A673 (cell line): ENCODE measurements at regions not wholly inside any gene's neighbourhood (a gene's known extent, or its start where the extent isn't known, plus 50 kb on each side); places are given as distances from the start of the nearest gene placed in this dataset.

Experiments
- BruUV-seq: library from RNA; stranded (reverse); fragments of 400-500 nt; replicated peaks from 2 replicates; lab custom pipeline; 2021; lab: Mats Ljungman, UMichigan
- CTCF ChIA-PET: fragments of 300-600 bp; sonication (Branson Sonifier 250); formaldehyde crosslinking; loops from one replicate; lab custom pipeline; 2022; ENCODE audit warnings: antibody characterized with exemption; lab: Charles Lee
- POLR2A ChIA-PET: fragments of 300-600 bp; sonication (Branson Sonifier 250); formaldehyde crosslinking; loops from one replicate; lab custom pipeline; 2022; ENCODE audit warnings: antibody characterized with exemption; ENCODE audit not compliant: low non-redundant PET; lab: Charles Lee
- DNase-seq: peaks from one replicate; pipeline ENCODE4 v3.0.0-alpha.2; 2015; ENCODE audit warnings: low spot score
- H3K27ac ChIP-seq: fragments of 200-600 bp; sonication (generic); 2 replicates; pipeline ENCODE4 v1.5.1; 2016; ENCODE audit warnings: mixed run types, low read depth, mild to moderate bottlenecking, mixed read lengths, antibody characterized with exemption, low read length; ENCODE audit not compliant: poor library complexity, severe bottlenecking
- H3K27me3 ChIP-seq: fragments of 200-600 bp; sonication (generic); replicated peaks from 2 replicates; pipeline ENCODE4 v1.6.1; 2017; ENCODE audit warnings: mixed run types, low read depth, mild to moderate bottlenecking, mixed read lengths, antibody characterized with exemption, low read length; ENCODE audit not compliant: insufficient read depth, poor library complexity
- H3K36me3 ChIP-seq: fragments of 200-600 bp; sonication (generic); 2 replicates; pipeline ENCODE4 v1.6.1; 2016; ENCODE audit warnings: mixed run types, mild to moderate bottlenecking, mixed read lengths, antibody characterized with exemption, low read length; ENCODE audit not compliant: insufficient read depth, poor library complexity, severe bottlenecking
- H3K4me1 ChIP-seq: fragments of 200-600 bp; sonication (generic); 2 replicates; pipeline ENCODE4 v1.6.1; 2017; ENCODE audit warnings: mixed run types, mild to moderate bottlenecking, mixed read lengths, antibody characterized with exemption, low read length; ENCODE audit not compliant: insufficient read depth, poor library complexity, severe bottlenecking
- H3K4me3 ChIP-seq: fragments of 200-600 bp; sonication (generic); 2 replicates; pipeline ENCODE4 v1.5.1; 2016; ENCODE audit warnings: low read depth, mixed run types, mild to moderate bottlenecking, mixed read lengths, low read length; ENCODE audit not compliant: poor library complexity, severe bottlenecking
- H3K9me3 ChIP-seq: fragments of 200-600 bp; sonication (generic); 2 replicates; pipeline ENCODE4 v1.6.1; 2016; ENCODE audit warnings: mixed run types, low read depth, mild to moderate bottlenecking, mixed read lengths, antibody characterized with exemption, low read length; ENCODE audit not compliant: poor library complexity, severe bottlenecking
- CTCF ChIP-seq: fragments of 300-800, 200-600 bp; sonication (generic); conservative IDR thresholded peaks from 2 replicates; pipeline ENCODE4 v1.5.1; 2017; ENCODE audit warnings: low read depth, mild to moderate bottlenecking, antibody characterized with exemption, low read length, moderate library complexity, mixed read lengths
- EZH2 ChIP-seq: fragments of 200-600 bp; sonication (generic); IDR thresholded peaks from 2 replicates; pipeline ENCODE4 v1.6.1; 2017; ENCODE audit warnings: borderline replicate concordance, low read depth, mild to moderate bottlenecking, mixed read lengths, antibody characterized with exemption, low read length; ENCODE audit not compliant: poor library complexity, severe bottlenecking
- intact Hi-C: fragments of 100-400 bp; cut with micrococcal nuclease; formaldehyde crosslinking; loops from one replicate; pipeline ENCODE4 v1.10.0; 2022; ENCODE audit not compliant: unreplicated experiment

GRCh38 chr3:24899373-24899772 is 404.7 kb upstream of the THRB start:
- ChIA-PET POLR2A (no interaction called here), CTCF (no interaction called here)
- intact Hi-C loops: no loop called here
- no peaks in the 10 kb centered on the region for H3K9me3 ChIP-seq
- H3K27ac ChIP-seq: no peak overlapping the region
- no peaks in the 10 kb centered on the region for H3K36me3 ChIP-seq
- TF ChIP-seq CTCF (no peak), EZH2 (no peak)
- peaks cover 4% of the 10 kb centered on the region for H3K27me3 ChIP-seq
- H3K4me1 ChIP-seq: no peaks in the 10 kb centered on the region
- no TSS peak for BruUV-seq
- no peak overlapping the region for H3K4me3 ChIP-seq
- DNase-seq: no peak

GRCh38 chr3:24899901-24900603 is 405.4 kb upstream of the THRB start:
- BruUV-seq: no TSS peak
- ChIA-PET POLR2A (no interaction called here), CTCF (no interaction called here)
- DNase-seq: no peak
- Histone ChIP-seq H3K9me3 (no peaks in the 10 kb centered on the region), H3K4me3 (no peak overlapping the region), H3K4me1 (no peaks in the 10 kb centered on the region), H3K27me3 (peaks cover 4% of the 10 kb centered on the region), H3K36me3 (no peaks in the 10 kb centered on the region), H3K27ac (no peak overlapping the region)
- TF ChIP-seq EZH2: no peak
- no peak for TF ChIP-seq CTCF
- intact Hi-C loops: no loop called here

- Histone ChIP-seq H3K27me3 (peaks cover 3% of the 10 kb centered on the region), H3K4me1 (no peaks in the 10 kb centered on the region), H3K36me3 (no peaks in the 10 kb centered on the region), H3K4me3 (no peak overlapping the region), H3K27ac (no peak overlapping the region), H3K9me3 (no peaks in the 10 kb centered on the region)
- no peak for DNase-seq
- BruUV-seq: no TSS peak
- TF ChIP-seq CTCF (no peak), EZH2 (no peak)
- ChIA-PET CTCF (no interaction called here), POLR2A (no interaction called here)
- intact Hi-C loops: no loop called here
These were observed 410.6 kb upstream of the THRB start for GRCh38 chr3:24905266-24905665.
